ENCODE measurements at regions not wholly inside any gene's neighbourhood (a gene's known extent, or its start where the extent isn't known, plus 50 kb on each side); places are given as distances from the start of the nearest gene placed in this dataset.

DNA sequence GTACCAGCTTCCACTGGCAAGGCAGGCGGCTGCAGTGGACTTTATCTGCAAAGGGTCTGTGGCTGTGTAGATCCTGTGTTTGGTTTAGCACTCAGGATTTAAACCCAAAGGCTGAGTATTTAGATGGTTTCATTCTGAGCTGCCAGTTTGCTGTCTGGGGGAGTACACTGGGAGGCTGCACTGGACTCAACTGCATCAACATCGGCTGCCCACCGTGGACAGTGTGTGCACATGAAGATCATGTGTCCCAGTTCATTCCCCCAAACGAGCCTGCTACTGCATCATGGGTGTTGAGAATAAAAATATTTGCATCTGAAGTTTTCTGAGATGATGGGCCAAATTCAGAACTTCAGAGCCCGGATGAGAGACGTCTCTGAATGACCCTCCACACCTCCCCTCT is 328.6 kb upstream of the SHH start:
- no peak for DNase-seq (ENCODE audit: insufficient read length, low spot score)
- FAIRE-seq: no peak
- TF ChIP-seq, protein P1, sequence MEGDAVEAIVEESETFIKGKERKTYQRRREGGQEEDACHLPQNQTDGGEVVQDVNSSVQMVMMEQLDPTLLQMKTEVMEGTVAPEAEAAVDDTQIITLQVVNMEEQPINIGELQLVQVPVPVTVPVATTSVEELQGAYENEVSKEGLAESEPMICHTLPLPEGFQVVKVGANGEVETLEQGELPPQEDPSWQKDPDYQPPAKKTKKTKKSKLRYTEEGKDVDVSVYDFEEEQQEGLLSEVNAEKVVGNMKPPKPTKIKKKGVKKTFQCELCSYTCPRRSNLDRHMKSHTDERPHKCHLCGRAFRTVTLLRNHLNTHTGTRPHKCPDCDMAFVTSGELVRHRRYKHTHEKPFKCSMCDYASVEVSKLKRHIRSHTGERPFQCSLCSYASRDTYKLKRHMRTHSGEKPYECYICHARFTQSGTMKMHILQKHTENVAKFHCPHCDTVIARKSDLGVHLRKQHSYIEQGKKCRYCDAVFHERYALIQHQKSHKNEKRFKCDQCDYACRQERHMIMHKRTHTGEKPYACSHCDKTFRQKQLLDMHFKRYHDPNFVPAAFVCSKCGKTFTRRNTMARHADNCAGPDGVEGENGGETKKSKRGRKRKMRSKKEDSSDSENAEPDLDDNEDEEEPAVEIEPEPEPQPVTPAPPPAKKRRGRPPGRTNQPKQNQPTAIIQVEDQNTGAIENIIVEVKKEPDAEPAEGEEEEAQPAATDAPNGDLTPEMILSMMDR (IDR thresholded peaks at IDR 0.05; ENCODE audit: insufficient read depth, missing control alignments): no peak

DNA sequence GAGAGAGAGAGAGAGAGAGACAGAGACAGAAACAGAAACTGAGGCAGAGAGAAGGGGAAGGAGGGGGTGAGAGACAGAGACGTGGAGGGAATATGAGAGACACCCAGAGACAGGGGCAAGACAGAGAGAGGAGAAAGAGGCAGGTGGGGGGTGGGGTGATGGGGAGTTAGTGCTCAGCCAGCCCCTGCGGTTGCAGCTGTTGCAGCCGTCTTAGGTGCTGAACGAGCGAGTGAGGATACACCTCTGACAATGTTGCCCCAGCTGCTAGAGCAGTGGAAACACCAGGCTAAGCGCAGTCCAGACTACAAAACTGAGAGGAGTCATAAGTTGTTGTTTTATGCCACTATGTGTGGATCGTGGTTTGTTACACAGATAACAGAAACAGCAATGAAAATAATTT is 328.2 kb upstream of the SHH start:
- DNase-seq (ENCODE audit: insufficient read length, low spot score) (no peak), FAIRE-seq (no peak)
- TF ChIP-seq, protein P1 (IDR thresholded peaks at IDR 0.05; ENCODE audit: insufficient read depth, missing control alignments): no peak

DNA sequence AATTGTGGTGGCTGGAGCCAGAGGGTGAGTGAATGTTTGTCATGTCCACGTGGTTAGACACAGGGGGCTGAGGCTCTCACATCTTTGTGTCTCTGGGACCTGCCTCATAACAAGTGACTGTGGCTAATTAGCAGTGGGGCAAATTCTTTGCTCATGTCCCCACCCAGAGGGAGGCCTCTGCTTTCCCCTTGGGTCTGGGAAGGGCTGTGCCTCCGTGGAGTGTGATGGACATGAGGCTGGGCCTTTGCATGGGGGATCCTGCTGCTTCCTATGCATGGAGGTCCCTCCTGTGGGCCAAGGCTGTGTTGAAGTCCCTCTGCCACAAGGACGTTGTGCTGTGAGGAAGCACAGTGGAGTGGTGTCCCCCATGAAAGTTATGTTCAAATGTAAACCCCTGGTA is 327.4 kb upstream of the SHH start:
- TF ChIP-seq, protein P1 (IDR thresholded peaks at IDR 0.05; ENCODE audit: insufficient read depth, missing control alignments): no peak
- FAIRE-seq (no peak), DNase-seq (ENCODE audit: insufficient read length, low spot score) (no peak)

DNA sequence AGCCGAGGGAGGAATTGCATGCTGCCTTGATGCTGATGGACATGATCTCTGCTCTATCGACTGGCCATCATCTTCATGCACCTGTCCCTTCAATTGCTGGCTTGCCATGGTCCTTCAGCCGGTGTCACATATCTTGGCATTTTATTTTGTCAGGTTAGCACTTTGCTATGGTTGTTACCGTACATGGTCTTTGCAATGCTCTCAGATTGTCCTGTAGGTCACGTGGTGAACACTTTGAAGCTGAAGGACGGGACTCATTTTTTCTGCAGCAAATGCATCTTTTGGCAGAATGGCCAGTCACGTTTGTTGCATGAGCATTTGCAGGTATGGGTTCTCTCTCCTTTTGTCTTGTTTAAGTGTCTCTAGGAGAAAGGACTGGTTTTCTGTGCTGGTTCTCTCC is 326.8 kb upstream of the SHH start:
- DNase-seq (ENCODE audit: insufficient read length, low spot score): no peak
- TF ChIP-seq, protein P1 (IDR thresholded peaks at IDR 0.05; ENCODE audit: insufficient read depth, missing control alignments): no peak
- FAIRE-seq: no peak

DNA sequence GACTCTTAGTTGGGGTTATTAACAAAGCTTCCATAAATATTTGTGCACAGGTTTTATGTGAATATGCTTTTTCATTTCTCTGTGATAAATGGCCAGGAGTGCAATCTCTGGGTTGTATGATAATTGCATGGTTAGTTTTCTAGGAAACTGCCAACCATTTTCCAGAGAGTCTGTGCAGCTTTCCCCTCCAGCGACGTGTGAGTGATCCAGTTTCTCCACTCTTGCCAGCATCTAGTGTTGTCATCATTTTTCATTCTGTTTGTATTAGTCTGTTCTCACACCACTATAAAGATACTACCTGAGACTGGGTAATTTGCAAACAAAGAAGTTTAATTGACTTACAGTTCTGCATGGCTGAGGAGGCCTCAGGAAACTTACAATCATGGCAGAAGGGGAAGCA is 319.6 kb upstream of the SHH start:
- TF ChIP-seq, protein P1 (IDR thresholded peaks at IDR 0.05; ENCODE audit: insufficient read depth, missing control alignments): no peak
- no peak for FAIRE-seq

DNA sequence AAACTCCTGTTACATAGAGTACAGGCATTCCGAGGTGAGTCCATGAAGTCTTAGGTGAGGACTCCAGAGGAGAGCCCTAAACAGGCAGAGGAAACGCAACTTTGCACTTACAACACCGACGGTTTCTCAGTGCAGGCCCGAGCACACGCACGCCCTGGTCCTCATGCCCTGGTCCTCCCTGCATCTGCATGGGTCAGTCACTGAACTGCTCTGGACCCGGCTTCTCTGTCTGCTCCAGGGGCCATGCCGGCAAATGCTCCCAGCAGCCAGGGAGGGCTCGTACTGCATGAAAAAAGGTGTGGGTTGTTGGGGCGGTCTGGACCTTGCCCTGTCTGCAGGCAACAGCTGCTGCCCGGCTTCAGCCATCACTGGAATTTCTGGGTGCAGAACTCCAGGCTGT is 317.3 kb upstream of the SHH start:
- DNase-seq (ENCODE audit: insufficient read length, low spot score) (no peak), FAIRE-seq (no peak)
- TF ChIP-seq, protein P1 (IDR thresholded peaks at IDR 0.05; ENCODE audit: insufficient read depth, missing control alignments): no peak

More for the DNA sequence above, 319.6 kb upstream of the SHH start:
- no peak for DNase-seq (ENCODE audit: insufficient read length, low spot score)

DNA sequence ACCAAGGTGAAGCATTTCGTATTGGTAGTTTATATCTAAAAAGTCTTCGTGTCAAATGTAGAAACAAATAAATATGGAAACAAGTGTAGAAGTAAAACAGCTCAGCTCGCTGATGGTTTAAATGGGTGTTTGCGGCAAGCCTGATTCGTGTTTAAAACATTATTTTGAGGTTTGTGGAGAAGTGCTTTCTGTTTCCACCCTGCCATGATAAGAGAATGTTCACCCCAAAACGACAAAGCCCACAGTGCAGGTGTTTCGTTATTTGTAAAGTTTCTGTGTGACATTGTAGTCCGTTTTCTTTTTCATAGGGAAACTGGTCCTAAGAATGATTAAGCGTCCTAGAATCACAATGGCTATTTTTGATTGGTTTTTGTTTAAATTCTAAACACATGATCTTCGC is 316.2 kb upstream of the SHH start:
- TF ChIP-seq, protein P1 (IDR thresholded peaks at IDR 0.05; ENCODE audit: insufficient read depth, missing control alignments): no peak

More for the DNA sequence above, 316.2 kb upstream of the SHH start:
- FAIRE-seq: no peak
- no peak for DNase-seq (ENCODE audit: insufficient read length, low spot score)

All from D721Med (cell line).